Endothelial cell of umbilical vein (primary cell): ENCODE measurements at regions not wholly inside any gene's neighbourhood (a gene's known extent, or its start where the extent isn't known, plus 50 kb on each side); places are given as distances from the start of the nearest gene placed in this dataset.
"Not testable (repeated sequence)": the region's sequence is repeated elsewhere in the genome, so short reads cannot be mapped to it uniquely, and the experiment has no call there.

Source experiments
- BruUV-seq: library from RNA; stranded (reverse); fragments of 400-500 nt; replicated peaks from 2 replicates; lab custom pipeline; 2021; lab: Mats Ljungman, UMichigan
- CTCF ChIA-PET: fragments of 300-600, 350-600 bp; sonication (Branson Sonifier 250); formaldehyde crosslinking; loops from one replicate; lab custom pipeline; 2021; ENCODE audit warnings: antibody characterized with exemption, inconsistent platforms; lab: Charles Lee
- POLR2A ChIA-PET: fragments of 300-600, 350-600 bp; sonication (Branson Sonifier 250); formaldehyde crosslinking; loops from one replicate; lab custom pipeline; 2021; ENCODE audit warnings: antibody characterized with exemption, inconsistent platforms; lab: Charles Lee
- DNase-seq: peaks from one replicate; pipeline ENCODE4 v3.0.0-alpha.2; 2011; ENCODE audit warnings: low read depth, low spot score
- FAIRE-seq: peaks from 2 replicates; lab custom pipeline; 2011; peaks lifted over from hg19 to GRCh38; lab: Jason Lieb, UNC
- H2AFZ ChIP-seq: 2 replicates; pipeline ENCODE4 v1.6.0; 2012; ENCODE audit warnings: low read depth, low read length, control low read depth, inconsistent platforms
- H3K27ac ChIP-seq: 2 replicates; pipeline ENCODE4 v1.5.1; 2011; ENCODE audit warnings: low read depth, mild to moderate bottlenecking, control low read depth, low read length, moderate library complexity; ENCODE audit not compliant: insufficient read depth
- H3K27me3 ChIP-seq, 2 experiments: 2 replicates each; pipeline versions ENCODE4 v1.6.0 to v1.6.1; 2011; ENCODE audit warnings: low read length in 2 of 2, mixed read lengths in 1 of 2; ENCODE audit not compliant: control insufficient read depth in 2 of 2, insufficient read depth in 2 of 2
- H3K36me3 ChIP-seq, 2 experiments: 2 replicates in 1 of 2; 3 replicates in 1 of 2; pipeline ENCODE4 v1.5.1; 2011; ENCODE audit warnings: low read length in 2 of 2, mild to moderate bottlenecking in 1 of 2, moderate library complexity in 1 of 2; ENCODE audit not compliant: control insufficient read depth in 2 of 2, insufficient read depth in 2 of 2; ENCODE audit errors: extremely low read depth in 1 of 2
- H3K4me1 ChIP-seq: 3 replicates; pipeline ENCODE4 v1.5.1; 2011; ENCODE audit warnings: mild to moderate bottlenecking, low read length; ENCODE audit not compliant: control insufficient read depth, insufficient read depth; ENCODE audit errors: extremely low read depth
- H3K4me2 ChIP-seq: 2 replicates; pipeline ENCODE4 v1.6.1; 2011; ENCODE audit warnings: low read length, control low read depth, mixed read lengths; ENCODE audit not compliant: insufficient read depth
- H3K4me3 ChIP-seq, 3 experiments: fragments of 200-600 bp in 1 of 3; sonication (generic), shearing (Covaris generic) in 1 of 3; replicated peaks in 1 of 3; 2 replicates each; pipeline ENCODE4 v1.5.1; 2011 to 2016; ENCODE audit warnings: control low read depth in 3 of 3, low read length in 3 of 3, mild to moderate bottlenecking in 2 of 3, inconsistent platforms in 1 of 3, low read depth in 1 of 3, moderate library complexity in 1 of 3; ENCODE audit not compliant: insufficient read depth in 1 of 3
- H3K79me2 ChIP-seq: 2 replicates; pipeline ENCODE4 v1.6.0; 2012; ENCODE audit warnings: low read length, inconsistent platforms; ENCODE audit not compliant: control insufficient read depth, insufficient read depth
- H3K9ac ChIP-seq: replicated peaks from 2 replicates; pipeline ENCODE3; 2011; ENCODE audit warnings: low read length, control low read depth; ENCODE audit not compliant: insufficient read depth; ENCODE audit errors: extremely low read depth
- H3K9me1 ChIP-seq: replicated peaks from 3 replicates; pipeline ENCODE4 v1.6.0; 2011; ENCODE audit warnings: mild to moderate bottlenecking, low read length; ENCODE audit not compliant: control insufficient read depth, insufficient read depth; ENCODE audit errors: extremely low read depth
- H3K9me3 ChIP-seq: replicated peaks from 2 replicates; pipeline ENCODE4 v1.5.1; 2012; ENCODE audit warnings: low read length, inconsistent platforms; ENCODE audit not compliant: control insufficient read depth, insufficient read depth
- H4K20me1 ChIP-seq: replicated peaks from 2 replicates; pipeline ENCODE3; 2011; ENCODE audit warnings: mild to moderate bottlenecking, low read length; ENCODE audit not compliant: control insufficient read depth, insufficient read depth; ENCODE audit errors: extremely low read depth
- CTCF ChIP-seq, 2 donors: IDR thresholded peaks; 1 replicate in 1 of 2; 2 replicates in 1 of 2; pipeline ENCODE4 v1.5.1; 2011; ENCODE audit warnings: low read length in 2 of 2, mild to moderate bottlenecking in 2 of 2, moderate library complexity in 2 of 2, control low read depth in 1 of 2, inconsistent platforms in 1 of 2, low read depth in 1 of 2; ENCODE audit not compliant: insufficient read depth in 1 of 2; ENCODE audit errors: extremely low read depth in 1 of 2
- EZH2 ChIP-seq: IDR thresholded peaks from 2 replicates; pipeline ENCODE4 v1.6.1; 2012; ENCODE audit warnings: borderline replicate concordance, low read depth, mild to moderate bottlenecking, moderate library complexity, low read length, inconsistent platforms; ENCODE audit not compliant: severe bottlenecking
- FOS ChIP-seq: IDR thresholded peaks from 2 replicates; pipeline ENCODE4 v1.6.1; 2011; ENCODE audit warnings: mild to moderate bottlenecking, low read length, moderate library complexity, borderline replicate concordance; ENCODE audit not compliant: insufficient read depth
- GATA2 ChIP-seq: IDR thresholded peaks from 2 replicates; pipeline ENCODE4 v1.7.0; 2011; ENCODE audit warnings: low read depth, mild to moderate bottlenecking, moderate library complexity, mixed read lengths, low read length; ENCODE audit not compliant: insufficient read length, insufficient read depth
- JUN ChIP-seq: IDR thresholded peaks from 2 replicates; pipeline ENCODE4 v1.6.1; 2011; ENCODE audit warnings: borderline replicate concordance, low read depth; ENCODE audit not compliant: insufficient read length, insufficient read depth
- MAX ChIP-seq: IDR thresholded peaks from 2 replicates; pipeline ENCODE4 v1.6.1; 2011; ENCODE audit not compliant: insufficient read depth, insufficient read length
- MYC ChIP-seq: IDR thresholded peaks from one replicate; pipeline ENCODE4 v1.6.1; 2011; ENCODE audit warnings: mild to moderate bottlenecking, low read depth, low read length
- POLR2A ChIP-seq: IDR thresholded peaks from 2 replicates; pipeline ENCODE4 v1.6.1; 2012; ENCODE audit warnings: low read depth, mild to moderate bottlenecking, control low read depth, low read length
- POLR2AphosphoS5 ChIP-seq: IDR thresholded peaks from 2 replicates; pipeline ENCODE4 v1.6.1; 2012; ENCODE audit warnings: low read depth, mild to moderate bottlenecking, control low read depth, low read length, moderate library complexity; ENCODE audit not compliant: insufficient read depth
- dilution Hi-C: fragments of 300-500 bp; cut with MboI; formaldehyde crosslinking; loops from one replicate; pipeline ENCODE4 v1.15.0; 2019; ENCODE audit warnings: low sequenced_read_pairs; ENCODE audit not compliant: extremely low pct_ligation_motif_present
- intact Hi-C: fragments of 100-400 bp; cut with micrococcal nuclease; formaldehyde crosslinking; loops from one replicate; pipeline ENCODE4 v1.10.0; 2022

- dilution Hi-C loops, H3K9me1 ChIP-seq, H3K4me3 ChIP-seq, FAIRE-seq, H3K4me2 ChIP-seq, H3K36me3 ChIP-seq, H3K27me3 ChIP-seq, H3K9me3 ChIP-seq, DNase-seq, intact Hi-C loops, H3K79me2 ChIP-seq, H3K9ac ChIP-seq, H2AFZ ChIP-seq, POLR2A ChIA-PET, BruUV-seq, CTCF ChIA-PET, H3K27ac ChIP-seq, H4K20me1 ChIP-seq, H3K4me1 ChIP-seq: not testable (repeated sequence)
Observed at GRCh38 chr3:139116631-139117030, 71.9 kb upstream of the PRR23C start.

- ChIA-PET CTCF (no interaction called here), POLR2A (no interaction called here)
- no peaks in the 10 kb centered on the region for H3K27me3 ChIP-seq
- no peaks in the 10 kb centered on the region for H3K9me1 ChIP-seq
- no peak overlapping the region for H3K9ac ChIP-seq
- no peak overlapping the region for H3K4me3 ChIP-seq
- DNase-seq (no peak), FAIRE-seq (no peak)
- H3K9me3 ChIP-seq, result no peaks in the 10 kb centered on the region
- intact Hi-C loops (no loop called here), dilution Hi-C loops (no loop called here)
- H3K79me2 ChIP-seq, result no peaks in the 10 kb centered on the region
- no peak overlapping the region for H2AFZ ChIP-seq
- no peaks in the 10 kb centered on the region for H3K4me1 ChIP-seq
- BruUV-seq, result no TSS peak
- no peaks in the 10 kb centered on the region for H3K36me3 ChIP-seq
- H3K4me2 ChIP-seq, result no peak overlapping the region
- TF ChIP-seq EZH2 (no peak), MAX (no peak), FOS (no peak), POLR2AphosphoS5 (no peak), GATA2 (no peak), CTCF (IDR thresholded peaks at IDR 0.05; ENCODE audit: extremely low read depth in 1 of 2, insufficient read depth in 1 of 2, low read depth in 1 of 2, low read length in 2 of 2) (no peak), JUN (no peak), MYC (no peak), POLR2A (no peak)
- no peak overlapping the region for H3K27ac ChIP-seq
- no peaks in the 10 kb centered on the region for H4K20me1 ChIP-seq
Observed at GRCh38 chr3:139117136-139117675, 72.5 kb upstream of the PRR23C start.
